Suppressor macrophage (primary cell): ENCODE measurements at regions not wholly inside any gene's neighbourhood (a gene's known extent, or its start where the extent isn't known, plus 50 kb on each side); places are given as distances from the start of the nearest gene placed in this dataset.
"Not testable (repeated sequence)": the region's sequence is repeated elsewhere in the genome, so short reads cannot be mapped to it uniquely, and the experiment has no call there.

Experiments used
- DNase-seq, 4 experiments: peaks; one replicate each; pipeline ENCODE4 v3.0.0-alpha.2; 2020 to 2022

DNA sequence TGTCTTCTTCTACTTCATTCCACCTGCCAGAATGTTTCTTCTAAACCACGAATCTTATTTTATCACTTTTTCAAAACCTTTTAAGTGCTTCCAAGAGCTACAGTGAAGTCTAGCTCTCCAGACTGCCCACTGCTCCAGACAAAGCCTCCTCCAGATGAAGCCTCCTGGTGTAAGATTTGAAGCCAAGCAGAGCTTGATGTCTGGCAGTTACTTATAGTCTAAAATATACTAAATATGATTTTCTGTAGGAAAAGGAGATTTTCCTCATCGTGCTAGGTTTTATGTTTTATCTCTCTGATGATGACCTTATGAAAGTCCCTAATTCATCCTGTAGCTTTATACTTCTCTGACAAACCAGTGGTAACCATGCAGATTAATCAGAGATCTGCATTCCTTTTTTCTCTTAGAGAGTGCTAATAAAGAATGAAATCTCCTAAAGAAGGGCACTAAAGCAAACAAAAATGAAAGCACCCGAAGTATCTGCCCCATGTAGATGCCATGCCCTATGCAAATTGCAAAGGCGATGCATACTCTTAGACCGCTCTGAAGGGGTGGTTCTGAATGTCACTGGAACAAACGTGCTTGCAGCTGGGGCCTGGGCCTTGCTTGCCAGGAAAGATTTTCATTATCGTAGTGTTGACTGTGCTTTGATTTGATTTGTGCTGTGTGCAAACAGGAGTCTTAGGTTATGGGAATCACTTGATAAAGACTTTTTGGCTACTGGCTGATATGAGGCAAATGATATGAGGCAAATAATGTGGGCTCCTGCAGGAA, 314.2 kb downstream of the PID1 start:
- DNase-seq: no peak

DNA sequence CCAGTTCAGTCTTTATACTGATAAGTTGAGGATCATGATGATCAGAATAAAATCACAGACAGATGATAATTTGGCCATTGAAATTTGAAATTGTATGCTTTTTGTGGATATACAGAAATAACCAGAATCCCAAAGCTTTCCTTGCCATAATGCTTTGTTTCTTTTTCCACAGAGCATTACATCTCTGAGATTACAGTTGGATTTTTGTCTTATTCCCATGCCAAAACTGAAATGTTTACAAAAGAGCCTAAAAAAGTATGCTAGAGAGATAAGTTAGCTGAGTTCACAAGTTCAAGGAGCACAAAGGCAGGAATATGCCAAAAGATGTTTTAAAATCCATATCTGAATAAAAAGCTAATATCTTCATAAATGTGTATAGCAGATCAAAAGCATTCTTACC, 321.3 kb downstream of the PID1 start:
- no peak for DNase-seq

DNA sequence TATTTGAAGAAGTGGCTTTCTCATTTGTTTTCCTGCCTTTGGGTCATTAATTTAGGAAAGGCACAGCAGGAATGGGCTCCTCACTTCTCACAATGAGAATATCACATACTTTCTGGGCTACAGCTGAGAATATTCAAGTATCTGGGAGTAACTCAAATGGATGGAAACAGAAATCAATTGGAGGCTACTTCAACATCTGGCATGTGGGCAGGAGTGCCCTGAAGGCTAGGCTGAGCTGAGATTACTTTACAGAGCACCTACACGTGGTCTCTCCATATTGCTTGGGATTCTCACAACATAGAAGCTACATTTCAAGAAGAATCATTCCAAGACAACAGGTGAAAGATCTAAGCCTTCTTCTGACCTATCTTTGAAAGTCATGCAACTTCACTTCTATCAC, 325.4 kb downstream of the PID1 start:
- no peak for DNase-seq

DNA sequence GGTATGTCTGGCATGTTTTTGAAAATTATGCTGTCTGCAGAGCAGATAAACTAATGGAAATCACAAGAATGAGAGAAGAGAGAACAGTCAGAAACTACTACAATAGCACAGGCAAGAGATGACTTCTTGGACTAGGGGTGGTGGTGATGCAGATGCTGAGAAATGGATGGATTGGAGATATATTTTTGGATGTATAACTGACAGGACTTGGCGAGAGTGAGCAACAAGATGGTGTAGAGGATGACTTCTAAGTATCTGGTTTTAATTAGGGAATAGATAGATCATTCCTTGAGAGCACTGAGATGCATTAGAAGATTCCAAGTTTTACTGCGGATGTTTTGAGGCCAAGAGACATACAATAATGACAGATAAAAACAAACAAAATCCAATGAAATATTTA, 328.2 kb downstream of the PID1 start:
- DNase-seq: no peak

DNA sequence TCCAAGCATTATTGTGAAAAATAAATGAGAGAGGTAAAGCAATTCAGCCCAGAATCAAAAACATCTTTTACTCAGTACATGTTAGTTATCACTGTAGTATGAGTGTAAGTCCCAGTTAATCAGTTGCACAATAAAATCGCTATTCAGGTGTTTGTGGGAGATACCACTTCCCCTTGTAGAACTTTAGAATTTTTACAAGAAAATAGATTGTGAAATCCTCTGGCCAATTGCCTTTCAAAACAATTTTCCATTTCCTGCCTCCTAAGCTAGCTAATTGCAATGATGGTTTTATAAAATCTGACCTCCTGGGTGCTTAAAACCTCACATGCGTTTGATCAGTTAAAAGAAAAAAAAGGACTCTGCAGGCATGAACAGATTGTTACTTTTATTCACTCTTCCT, 332.5 kb downstream of the PID1 start:
- no peak for DNase-seq

DNA sequence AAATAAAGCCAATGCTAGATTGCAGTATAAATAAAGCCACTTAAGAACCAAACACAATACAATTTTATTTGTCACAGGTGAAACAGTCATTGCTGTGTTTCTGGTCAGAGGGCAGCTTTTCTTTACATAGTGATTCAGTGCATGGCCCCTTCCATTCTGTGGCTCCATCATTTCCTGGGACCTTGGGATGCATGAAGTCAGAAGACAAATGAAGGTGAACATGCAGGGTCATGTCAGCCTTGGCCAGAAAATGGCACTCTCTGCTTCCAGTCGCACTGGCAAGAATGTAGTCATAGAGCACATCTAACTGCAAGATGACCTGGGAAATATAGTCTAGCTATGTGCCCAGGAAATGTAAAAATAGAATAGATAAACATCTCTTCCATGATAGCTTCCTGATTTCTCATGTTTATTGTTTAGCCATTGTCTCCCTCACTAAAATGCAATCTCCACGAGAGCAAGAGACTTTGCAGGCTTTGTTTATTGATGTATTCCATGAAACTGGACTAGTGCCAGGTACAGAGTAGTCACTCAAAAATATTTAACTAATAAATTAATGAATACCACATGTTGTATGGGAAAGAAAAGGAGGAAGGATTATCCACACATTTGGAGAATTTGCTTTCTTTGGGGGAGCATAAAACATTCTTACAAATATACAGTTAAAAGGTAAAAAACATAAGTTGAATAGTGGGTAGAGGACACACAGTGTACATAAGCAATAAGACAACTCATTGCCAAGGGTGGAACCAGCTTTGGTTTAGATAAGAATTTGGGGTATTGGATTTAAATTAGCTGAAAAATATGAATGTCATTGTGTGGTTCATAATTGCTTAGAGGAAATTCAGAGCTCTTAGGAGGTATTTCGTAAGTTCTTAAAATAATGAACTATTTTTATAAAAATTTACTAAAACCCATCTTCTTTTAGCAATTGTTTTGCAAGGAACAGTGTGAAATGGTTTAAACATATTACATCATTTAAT, 343.8 kb downstream of the PID1 start:
- DNase-seq: no peak

DNA sequence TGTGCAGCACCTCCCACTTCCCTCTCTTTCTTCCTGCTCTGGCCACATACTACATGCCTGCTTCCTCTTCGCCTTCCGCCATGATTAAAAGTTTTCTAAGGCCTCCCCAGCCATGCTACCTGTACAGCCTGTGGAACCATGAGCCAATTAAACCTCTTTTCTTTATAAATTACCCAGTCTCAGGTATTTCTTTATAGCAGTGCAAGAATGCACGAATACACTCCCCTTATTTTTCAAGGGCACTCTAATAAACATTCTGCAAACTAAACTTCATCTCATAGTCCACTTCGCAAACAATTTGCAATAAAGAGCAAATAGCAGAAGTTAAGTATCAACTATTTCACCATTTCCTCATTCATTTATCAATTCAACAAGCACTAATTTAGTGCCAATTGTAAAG, 351.3 kb downstream of the PID1 start:
- no peak for DNase-seq

DNA sequence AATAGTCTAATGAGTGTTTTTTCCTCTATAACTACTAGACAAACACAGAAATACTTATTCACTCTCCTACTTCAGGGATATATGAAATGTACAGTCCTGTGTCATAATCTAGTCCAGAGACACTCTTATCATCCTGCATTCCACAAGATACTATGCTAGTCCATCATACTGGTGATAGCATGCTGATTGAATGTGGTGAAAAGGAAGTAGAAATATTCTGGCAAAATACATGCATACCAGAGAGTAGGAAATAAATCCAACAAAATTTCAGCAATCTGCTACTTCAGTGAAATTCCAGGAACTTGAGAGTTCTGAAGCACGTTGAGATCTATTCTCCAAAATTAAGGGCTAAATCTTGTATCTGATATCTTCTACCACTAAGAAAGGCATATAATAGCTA, 353.9 kb downstream of the PID1 start:
- no peak for DNase-seq

DNA sequence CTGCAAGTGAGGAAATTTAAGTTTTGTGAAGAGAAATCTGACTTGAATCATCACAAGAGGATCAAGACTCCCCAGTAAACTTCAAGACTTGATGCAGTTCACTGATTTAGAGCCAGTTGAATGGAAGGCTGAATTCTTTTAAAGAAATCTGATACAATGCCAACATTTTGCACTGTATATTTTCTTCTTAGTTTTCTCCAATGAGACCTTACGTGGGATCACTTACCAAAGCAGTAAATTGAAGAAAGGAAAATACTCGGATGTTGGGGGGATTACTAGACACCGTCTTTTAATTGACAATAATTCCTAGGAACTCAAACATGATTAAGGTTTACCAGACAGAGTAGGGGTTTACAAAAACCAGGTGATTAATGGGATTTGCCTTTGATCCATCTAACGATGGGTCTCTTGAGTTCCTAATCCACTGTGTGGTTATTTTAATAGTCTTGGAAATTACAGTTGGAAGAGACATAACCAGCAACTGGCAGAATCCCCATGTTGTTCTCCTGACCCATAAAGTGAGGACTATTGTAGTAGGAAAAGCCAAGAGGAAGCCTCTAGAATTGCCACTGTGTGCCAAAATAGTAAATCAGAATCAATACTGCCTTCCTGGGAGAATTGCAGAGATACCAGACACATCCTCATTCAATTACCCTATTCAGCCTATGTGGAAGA, 354.5 kb downstream of the PID1 start:
- no peak for DNase-seq

DNA sequence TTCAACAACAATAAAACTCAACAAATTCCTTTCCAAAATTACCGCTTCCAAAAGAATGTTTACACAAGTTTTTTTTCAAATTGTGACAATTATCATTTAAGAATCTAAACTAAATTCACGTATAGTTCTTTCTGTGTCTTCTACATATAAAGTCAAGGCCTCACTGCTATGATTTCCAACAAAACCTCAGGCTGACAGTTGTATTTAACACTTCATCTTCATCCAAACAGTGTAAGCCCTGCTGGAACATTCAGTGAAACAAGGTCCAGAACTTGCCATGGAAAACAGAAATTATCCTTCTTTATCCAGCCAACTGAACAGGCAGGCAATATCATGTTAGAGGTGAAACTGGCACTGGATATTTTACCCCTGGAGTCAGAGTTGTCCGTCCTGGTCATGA, 357.9 kb downstream of the PID1 start:
- DNase-seq: no peak

DNA sequence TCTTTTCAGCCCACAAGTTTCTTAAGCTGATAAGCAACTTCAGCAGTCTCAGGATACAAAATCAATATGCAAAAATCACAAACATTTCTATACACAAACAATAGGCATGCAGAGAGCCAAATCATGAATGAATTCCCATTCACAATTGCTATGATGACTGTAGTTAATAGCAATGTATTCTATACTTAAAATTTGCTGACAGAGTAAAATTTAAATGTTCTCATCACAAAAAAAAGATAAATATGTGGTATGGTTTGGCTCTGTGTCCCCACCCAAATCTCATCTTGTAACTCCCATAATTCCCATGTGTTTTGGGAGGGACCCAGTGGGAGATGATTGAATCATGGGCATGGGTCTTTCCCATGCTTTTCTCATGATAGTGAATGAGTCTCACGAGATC, 360.2 kb downstream of the PID1 start:
- not testable (repeated sequence) for DNase-seq

DNA sequence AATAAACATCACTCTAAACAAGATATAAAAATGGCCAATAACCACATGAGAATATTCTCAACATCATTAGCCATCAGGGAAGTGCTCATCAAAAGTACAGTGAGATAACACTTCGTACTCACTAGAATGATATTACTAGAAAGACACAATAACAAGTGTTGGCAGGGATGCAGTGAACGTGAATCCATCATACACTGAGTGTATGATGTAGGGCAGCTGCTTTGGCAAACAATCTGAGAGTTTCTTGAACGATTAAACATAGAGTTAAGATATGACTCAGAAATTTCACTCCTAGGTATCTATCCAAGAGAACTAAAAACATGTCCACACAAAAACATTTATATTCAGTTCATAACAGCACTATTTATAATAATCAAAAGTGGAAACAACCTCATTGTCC, 368.9 kb downstream of the PID1 start:
- DNase-seq: no peak

DNA sequence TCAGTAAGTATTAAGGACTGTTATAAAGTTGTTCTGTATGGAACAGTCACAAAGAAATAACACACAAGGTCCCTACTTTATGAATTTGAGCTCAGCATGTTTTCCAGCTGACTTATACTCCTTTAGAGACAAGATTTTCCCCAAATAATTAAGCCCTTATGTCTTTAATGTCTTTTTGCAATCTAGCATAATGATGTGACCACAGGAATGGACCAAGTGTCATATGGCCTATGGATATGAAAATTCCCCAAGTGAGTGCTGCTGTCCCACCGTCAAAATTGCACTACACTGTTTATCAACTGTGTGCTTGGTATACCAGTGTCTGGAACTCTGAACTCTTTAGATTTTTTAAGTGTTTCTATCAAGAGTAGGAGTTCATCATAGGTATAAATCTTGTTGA, 369.6 kb downstream of the PID1 start:
- no peak for DNase-seq

DNA sequence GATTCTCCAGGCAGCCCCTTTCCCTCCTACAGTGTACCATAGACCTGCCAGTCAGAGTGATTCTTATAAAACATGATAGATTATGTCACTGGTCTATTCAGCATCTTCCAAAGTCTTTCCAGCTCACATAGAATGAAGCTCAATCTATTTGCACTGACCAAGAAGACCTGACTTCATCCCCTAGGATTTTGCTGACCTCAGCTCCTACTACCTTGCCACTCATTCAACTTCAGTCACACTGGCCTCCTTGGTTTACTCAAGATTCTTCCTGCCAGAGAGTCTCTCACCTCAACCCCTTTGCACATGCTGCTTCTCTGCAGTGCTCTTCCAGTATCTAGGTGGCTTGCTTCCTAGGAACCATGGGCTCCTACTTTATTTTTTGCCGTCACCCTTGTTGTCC, 392.9 kb downstream of the PID1 start:
- no peak for DNase-seq

DNA sequence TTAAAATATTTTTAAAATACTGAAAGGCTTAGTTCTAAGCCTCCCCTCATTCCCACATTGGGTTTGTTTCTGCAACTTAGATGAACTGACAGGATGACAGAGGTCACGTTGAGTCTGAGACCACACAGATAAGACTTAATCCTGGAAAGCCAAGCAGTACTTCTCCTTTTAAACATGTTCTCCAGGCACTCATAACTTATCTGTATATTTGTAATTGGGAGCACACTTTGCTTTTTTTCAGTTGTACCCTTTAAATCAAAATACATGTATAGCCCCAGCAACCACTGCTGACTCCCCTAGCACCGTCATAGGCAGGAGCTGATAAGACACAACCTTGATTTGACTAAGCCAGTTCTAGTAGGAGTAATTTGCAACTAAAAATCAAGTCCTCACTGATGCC, 394.8 kb downstream of the PID1 start:
- no peak for DNase-seq

DNA sequence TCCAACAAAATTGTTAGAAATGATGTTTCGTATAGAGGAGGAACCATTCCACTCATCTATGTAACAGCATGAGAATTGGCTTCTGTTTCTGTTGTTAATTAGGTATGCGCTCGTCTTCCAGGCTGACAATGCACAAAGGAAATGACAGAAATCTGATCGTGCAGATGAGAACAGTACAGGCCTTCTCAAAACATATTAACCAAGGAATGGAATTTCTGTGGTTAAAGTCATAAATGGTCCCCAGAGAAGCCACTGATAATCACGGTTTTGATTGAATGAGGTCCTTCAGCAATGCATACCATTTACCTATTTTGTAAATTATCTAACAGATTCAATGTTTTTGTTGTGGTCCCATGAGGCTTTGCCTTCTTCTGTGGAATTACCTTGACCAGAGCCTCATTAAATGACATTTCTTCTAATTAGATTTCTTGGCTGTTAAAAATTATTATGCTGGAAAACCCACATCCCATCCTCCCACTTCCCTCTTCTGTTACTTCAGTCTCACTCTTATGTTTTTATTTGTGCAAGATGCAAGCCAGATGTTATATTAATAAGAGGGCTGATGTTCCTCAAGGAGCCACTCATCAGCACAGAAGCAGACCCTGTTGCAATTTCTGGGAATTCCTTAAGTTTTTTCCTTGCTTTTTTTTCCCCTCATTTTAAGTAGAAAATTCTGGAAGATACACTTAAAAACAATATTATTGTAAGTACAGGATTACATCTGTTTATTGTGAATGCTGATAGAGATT, 395.8 kb downstream of the PID1 start:
- no peak for DNase-seq

DNA sequence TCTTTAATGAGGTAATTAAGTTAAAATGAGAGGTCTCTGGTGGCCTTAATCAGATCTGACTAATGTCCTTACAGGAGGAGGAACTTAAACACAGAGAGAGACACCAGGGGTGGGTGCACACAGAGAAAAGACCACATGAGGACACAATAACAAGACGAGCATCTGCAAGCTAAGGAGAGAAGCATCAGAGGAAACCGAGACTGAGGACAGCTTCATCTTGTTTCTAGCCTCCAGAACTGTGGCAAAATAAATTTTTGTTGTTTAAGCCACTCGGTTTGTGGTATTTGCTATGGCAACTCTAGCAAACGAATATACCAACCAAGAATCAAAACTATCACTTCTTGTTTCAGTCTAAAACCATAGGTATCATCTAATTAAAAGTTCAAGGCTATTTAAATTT, 400.1 kb downstream of the PID1 start:
- no peak for DNase-seq

DNA sequence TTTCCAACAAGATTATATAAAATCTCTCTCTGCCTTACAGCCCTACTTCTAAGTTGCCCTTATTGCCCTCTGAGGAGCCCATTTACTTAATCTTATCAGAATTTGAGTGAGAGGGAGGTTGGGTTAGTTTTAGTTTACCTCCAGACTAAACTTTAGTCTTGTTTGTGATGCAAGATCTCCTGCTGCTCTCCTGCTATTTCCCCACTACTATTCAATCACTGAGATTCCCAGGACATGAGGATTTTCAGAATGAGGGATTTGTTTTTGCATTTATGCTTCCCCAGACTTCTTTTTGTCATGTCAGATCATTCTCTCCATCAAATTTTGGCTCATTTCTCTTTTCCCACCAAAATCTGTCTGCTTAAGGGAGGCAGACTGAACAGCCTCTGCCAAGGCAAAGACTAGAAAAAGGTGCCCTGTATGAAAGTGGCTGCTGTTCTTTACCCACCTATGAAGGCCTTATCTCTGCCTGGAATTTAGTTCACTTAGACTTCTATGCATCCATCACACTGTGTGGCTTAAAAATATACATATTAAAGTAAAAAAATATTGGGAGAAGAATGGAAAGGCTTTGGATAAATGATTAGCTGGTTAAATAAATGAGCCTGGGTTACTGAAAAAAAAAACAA, 401.3 kb downstream of the PID1 start:
- DNase-seq: no peak

DNA sequence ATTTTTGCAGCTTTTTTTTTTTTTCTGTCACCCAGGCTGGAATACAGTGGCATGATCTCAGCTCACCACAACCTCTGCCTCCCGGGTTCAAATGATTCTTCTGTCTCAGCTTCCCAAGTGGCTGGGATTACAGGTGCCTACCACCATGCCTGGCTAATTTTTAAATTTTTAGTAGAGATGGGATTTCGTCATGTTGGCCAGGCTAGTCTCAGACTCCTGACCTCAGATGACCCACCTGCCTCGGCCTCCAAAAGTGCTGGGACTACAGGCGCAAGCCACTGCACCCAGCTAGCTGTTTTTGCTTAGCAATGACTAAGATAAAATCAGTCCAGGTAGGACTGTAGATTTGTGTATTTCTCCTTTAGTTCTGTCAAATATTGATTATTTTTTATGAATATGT, 403.7 kb downstream of the PID1 start:
- DNase-seq: no peak

DNA sequence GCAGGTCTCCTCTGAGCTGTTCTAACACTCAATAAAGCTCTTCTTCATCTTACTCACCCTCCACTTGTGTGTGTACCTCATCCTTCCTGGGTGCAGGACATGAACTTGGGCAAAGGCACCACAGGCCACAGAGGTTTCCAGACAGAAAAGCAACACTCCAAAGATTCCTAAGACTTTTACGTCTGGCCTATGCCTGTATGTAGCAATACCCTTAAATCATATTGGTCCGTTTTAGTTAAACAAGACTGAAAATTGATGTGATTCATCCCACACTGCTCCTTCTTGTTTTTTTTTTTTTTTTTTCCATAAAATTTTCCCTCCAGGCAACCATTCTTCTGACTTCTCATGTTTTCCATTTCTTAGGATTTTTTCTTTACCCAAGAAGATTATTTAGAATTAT, 404.3 kb downstream of the PID1 start:
- DNase-seq: no peak

DNA sequence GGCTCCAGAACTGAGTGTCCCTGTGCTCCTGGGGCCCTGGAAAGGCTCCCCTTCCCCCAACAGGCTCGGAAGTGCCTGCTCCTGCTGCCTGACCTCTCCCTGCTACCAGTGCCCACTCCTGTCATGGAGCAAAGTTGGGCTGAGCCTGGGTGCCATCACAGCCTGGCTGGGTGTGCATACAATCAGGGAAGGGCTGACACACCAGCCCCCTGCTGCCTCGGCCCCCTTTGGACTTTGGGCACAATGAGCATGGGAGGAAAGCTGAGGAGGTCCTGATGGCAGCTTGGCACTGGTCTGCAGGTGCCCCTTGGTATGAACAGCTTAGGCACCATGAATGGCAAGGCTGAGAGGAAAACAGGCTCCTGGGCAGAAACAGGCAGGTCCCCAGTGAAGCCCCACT, 405.0 kb downstream of the PID1 start:
- no peak for DNase-seq

DNA sequence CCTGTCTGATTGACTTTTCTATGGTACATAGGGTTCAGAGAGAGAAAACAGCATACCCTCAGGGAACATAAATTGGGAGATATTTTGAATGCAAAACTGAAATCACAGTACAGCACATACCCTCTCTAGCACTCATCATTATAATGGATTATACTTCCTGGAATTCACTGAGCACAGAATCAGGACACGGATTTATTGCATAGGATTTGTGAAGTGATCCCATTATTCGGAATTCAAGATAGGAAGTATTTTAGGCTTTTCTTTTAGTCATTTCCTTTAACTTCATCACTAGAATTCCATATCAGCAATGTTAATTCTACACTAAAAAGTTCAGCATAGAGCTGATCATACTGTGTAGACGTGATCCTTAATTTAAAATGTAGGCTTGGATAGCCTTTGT, 407.0 kb downstream of the PID1 start:
- no peak for DNase-seq
